Right hindlimb (tissue), 1 donor: ENCODE measurements at regions not wholly inside any gene's neighbourhood (a gene's known extent, or its start where the extent isn't known, plus 50 kb on each side); places are given as distances from the start of the nearest gene placed in this dataset.
"Not testable (repeated sequence)": the region's sequence is repeated elsewhere in the genome, so short reads cannot be mapped to it uniquely, and the experiment has no call there.

ENCODE experiments used
- DNase-seq: peaks from one replicate; pipeline ENCODE4 v3.0.0-alpha.2; 2018

GRCh38 chr4:60822986-60823385 is 377.1 kb upstream of the ADGRL3 start:
- DNase-seq = no peak

- DNase-seq = no peak
Observed at GRCh38 chr4:60840020-60840419, 360.1 kb upstream of the ADGRL3 start.

- no peak for DNase-seq
Observed at GRCh38 chr4:60846678-60847077, 353.4 kb upstream of the ADGRL3 start.

- DNase-seq = no peak
Observed at GRCh38 chr4:60847614-60848013, 352.5 kb upstream of the ADGRL3 start.

- no peak for DNase-seq
Observed at GRCh38 chr4:60857130-60857753, 342.9 kb upstream of the ADGRL3 start.

GRCh38 chr4:60863442-60863841 is 336.7 kb upstream of the ADGRL3 start:
- no peak for DNase-seq

- peak; percentile 28 for DNase-seq
Observed at GRCh38 chr4:60865273-60865672, 334.9 kb upstream of the ADGRL3 start.

- no peak for DNase-seq
Observed at GRCh38 chr4:60868232-60868960, 331.7 kb upstream of the ADGRL3 start.

GRCh38 chr4:60879135-60879701 is 320.9 kb upstream of the ADGRL3 start:
- no peak for DNase-seq

- no peak for DNase-seq
Observed at GRCh38 chr4:60884587-60884986, 315.5 kb upstream of the ADGRL3 start.

- DNase-seq = no peak
Observed at GRCh38 chr4:60885011-60885410, 315.1 kb upstream of the ADGRL3 start.

- DNase-seq = no peak
Observed at GRCh38 chr4:60890743-60891142, 309.4 kb upstream of the ADGRL3 start.

GRCh38 chr4:60891947-60892346 is 308.2 kb upstream of the ADGRL3 start:
- DNase-seq = no peak

- no peak for DNase-seq
Observed at GRCh38 chr4:60897415-60897814, 302.7 kb upstream of the ADGRL3 start.

GRCh38 chr4:60905162-60905561 is 295.0 kb upstream of the ADGRL3 start:
- DNase-seq = no peak

GRCh38 chr4:60911127-60911526 is 289.0 kb upstream of the ADGRL3 start:
- DNase-seq = no peak

- no peak for DNase-seq
Observed at GRCh38 chr4:60913002-60913401, 287.1 kb upstream of the ADGRL3 start.

GRCh38 chr4:60913671-60914070 is 286.5 kb upstream of the ADGRL3 start:
- no peak for DNase-seq

- not testable (repeated sequence) for DNase-seq
Observed at GRCh38 chr4:60921735-60922134, 278.4 kb upstream of the ADGRL3 start.

- no peak for DNase-seq
Observed at GRCh38 chr4:60923075-60923474, 277.1 kb upstream of the ADGRL3 start.

GRCh38 chr4:60926624-60927023 is 273.5 kb upstream of the ADGRL3 start:
- no peak for DNase-seq

- no peak for DNase-seq
Observed at GRCh38 chr4:60930866-60931265, 269.3 kb upstream of the ADGRL3 start.

- no peak for DNase-seq
Observed at GRCh38 chr4:60934566-60935295, 265.4 kb upstream of the ADGRL3 start.

GRCh38 chr4:60938181-60938580 is 261.9 kb upstream of the ADGRL3 start:
- no peak for DNase-seq
